Mucosa of descending colon (tissue), 3 donors: ENCODE measurements at regions not wholly inside any gene's neighbourhood (a gene's known extent, or its start where the extent isn't known, plus 50 kb on each side); places are given as distances from the start of the nearest gene placed in this dataset.

Experiments
- ATAC-seq: fragments of 200-7000 bp; cut with Tn5 transposase; one replicate; pipeline ENCODE4 v1.9.1; 2020; ENCODE audit warnings: mild to moderate bottlenecking, moderate library complexity
- DNase-seq, 3 donors: peaks; one replicate each; pipeline ENCODE4 v3.0.0-alpha.2; 2020
- H3K36me3 ChIP-seq: fragments of 200-600 bp; one replicate; pipeline ENCODE4 v1.8.0; 2021; ENCODE audit warnings: low read depth, mild to moderate bottlenecking
- H3K4me1 ChIP-seq: fragments of 200-600 bp; one replicate; pipeline ENCODE4 v1.8.0; 2021; ENCODE audit warnings: low read depth, mild to moderate bottlenecking
- H3K4me3 ChIP-seq: fragments of 200-600 bp; one replicate; pipeline ENCODE4 v1.8.0; 2021; ENCODE audit warnings: mild to moderate bottlenecking
- H3K9me3 ChIP-seq: fragments of 200-600 bp; one replicate; pipeline ENCODE4 v1.8.0; 2021; ENCODE audit warnings: mild to moderate bottlenecking
- intact Hi-C, 2 donors: fragments of 100-400 bp; cut with DNase I in 1 of 2; cut with micrococcal nuclease in 1 of 2; formaldehyde crosslinking; loops; one replicate each; pipeline versions ENCODE4 v1.11.0 to v1.11.1; 2022; cut with DNase I, micrococcal nuclease
- TF ChIP-seq, protein P1 (sequence below): fragments of 200-600 bp; IDR thresholded peaks from one replicate; pipeline ENCODE4 v1.8.0; 2022; ENCODE audit warnings: antibody characterized with exemption, mild to moderate bottlenecking
- donor health status: DM: no; HTN: no; CAD: no; lungs with moderate emphysema.
- donor health status: DM: no; HTN: no; CAD: no.
- donor health status: DM: no; HTN: yes; CAD: no.

DNA sequence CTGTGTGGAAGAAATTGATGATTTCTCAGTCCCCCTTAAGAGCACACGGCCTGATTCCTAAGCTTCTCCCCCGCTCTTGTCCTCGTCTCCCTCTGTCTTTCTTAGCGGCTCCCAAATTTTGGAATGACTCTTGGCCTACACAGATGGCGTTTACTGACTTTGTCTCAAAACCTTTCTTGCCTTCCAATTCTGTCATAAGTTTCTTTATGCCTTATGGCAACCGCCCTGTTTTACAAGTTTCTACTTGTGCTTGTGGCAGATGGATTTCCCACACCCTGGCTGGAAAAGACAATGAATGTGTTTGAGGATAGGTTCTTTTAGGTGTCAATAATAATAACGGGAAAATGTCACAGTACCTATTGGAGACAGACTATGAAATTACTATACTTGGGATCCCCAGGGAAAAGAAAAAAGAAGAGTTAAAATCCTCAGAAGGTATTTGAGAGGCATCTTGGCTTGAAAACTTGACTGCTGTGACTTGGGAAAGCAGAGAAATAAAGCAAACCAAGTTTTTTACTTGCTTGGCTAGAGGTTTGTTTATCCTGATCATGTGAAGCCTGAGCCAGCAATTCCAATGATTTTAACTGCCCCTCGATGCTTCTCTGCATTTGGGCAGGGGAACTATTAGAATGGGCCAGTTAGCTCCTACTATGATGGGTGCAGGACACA is 276.4 kb downstream of the HRH4 start:
- Histone ChIP-seq H3K4me3 (no peak overlapping the region), H3K4me1 (peaks cover 3% of the 10 kb centered on the region), H3K9me3 (no peaks in the 10 kb centered on the region), H3K36me3 (no peaks in the 10 kb centered on the region)
- TF ChIP-seq, protein P1, sequence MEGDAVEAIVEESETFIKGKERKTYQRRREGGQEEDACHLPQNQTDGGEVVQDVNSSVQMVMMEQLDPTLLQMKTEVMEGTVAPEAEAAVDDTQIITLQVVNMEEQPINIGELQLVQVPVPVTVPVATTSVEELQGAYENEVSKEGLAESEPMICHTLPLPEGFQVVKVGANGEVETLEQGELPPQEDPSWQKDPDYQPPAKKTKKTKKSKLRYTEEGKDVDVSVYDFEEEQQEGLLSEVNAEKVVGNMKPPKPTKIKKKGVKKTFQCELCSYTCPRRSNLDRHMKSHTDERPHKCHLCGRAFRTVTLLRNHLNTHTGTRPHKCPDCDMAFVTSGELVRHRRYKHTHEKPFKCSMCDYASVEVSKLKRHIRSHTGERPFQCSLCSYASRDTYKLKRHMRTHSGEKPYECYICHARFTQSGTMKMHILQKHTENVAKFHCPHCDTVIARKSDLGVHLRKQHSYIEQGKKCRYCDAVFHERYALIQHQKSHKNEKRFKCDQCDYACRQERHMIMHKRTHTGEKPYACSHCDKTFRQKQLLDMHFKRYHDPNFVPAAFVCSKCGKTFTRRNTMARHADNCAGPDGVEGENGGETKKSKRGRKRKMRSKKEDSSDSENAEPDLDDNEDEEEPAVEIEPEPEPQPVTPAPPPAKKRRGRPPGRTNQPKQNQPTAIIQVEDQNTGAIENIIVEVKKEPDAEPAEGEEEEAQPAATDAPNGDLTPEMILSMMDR = no peak
- intact Hi-C loops = no loop called here
- ATAC-seq (no peak), DNase-seq (no peak)

DNA sequence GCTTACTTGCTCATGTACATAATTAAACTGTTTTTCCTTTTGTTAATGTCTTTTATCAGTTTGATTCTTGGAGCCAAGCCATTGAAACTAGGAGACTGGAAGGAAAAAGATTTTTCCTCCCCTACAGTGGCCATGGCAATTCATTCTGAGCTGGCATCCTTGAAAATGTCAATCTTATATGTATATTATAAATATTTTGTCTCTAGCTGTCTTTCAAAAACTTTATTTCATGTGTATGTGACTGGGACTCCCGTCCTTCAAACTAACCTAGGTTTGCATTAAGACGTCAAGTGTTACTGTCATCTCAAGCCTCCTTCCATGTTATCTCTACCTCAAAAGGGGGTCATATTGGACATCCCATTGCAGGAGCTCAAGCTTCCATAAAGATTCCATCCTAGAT is 280.4 kb downstream of the HRH4 start:
- Histone ChIP-seq H3K4me3 (no peak overlapping the region), H3K4me1 (no peaks in the 10 kb centered on the region), H3K36me3 (no peaks in the 10 kb centered on the region), H3K9me3 (no peaks in the 10 kb centered on the region)
- no peak for DNase-seq
- intact Hi-C loops = no loop called here
- no peak for ATAC-seq
- TF ChIP-seq, protein P1 = no peak

DNA sequence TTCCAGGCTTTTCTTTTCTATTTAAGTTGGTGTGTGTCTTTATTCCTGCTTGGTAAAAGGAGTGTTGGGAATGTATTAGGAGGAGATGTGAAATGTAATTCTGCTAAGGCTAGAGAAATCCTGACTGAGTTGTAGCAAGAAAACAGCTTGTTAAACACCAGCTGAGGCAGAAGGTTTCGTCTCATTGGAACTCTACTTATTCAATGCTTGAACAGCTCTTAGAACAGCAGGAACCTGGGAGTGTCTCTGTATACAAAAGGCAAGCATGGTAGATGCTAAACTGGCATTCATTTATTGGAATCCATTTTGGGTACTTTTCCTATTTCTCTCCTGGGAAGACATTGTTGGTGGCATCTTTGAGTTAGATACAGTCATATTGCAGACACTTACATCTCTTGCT is 280.9 kb downstream of the HRH4 start:
- Histone ChIP-seq H3K36me3 (no peaks in the 10 kb centered on the region), H3K4me1 (no peaks in the 10 kb centered on the region), H3K9me3 (no peaks in the 10 kb centered on the region), H3K4me3 (no peak overlapping the region)
- no peak for ATAC-seq
- no peak for DNase-seq
- TF ChIP-seq, protein P1 = no peak
- intact Hi-C loops = no loop called here

DNA sequence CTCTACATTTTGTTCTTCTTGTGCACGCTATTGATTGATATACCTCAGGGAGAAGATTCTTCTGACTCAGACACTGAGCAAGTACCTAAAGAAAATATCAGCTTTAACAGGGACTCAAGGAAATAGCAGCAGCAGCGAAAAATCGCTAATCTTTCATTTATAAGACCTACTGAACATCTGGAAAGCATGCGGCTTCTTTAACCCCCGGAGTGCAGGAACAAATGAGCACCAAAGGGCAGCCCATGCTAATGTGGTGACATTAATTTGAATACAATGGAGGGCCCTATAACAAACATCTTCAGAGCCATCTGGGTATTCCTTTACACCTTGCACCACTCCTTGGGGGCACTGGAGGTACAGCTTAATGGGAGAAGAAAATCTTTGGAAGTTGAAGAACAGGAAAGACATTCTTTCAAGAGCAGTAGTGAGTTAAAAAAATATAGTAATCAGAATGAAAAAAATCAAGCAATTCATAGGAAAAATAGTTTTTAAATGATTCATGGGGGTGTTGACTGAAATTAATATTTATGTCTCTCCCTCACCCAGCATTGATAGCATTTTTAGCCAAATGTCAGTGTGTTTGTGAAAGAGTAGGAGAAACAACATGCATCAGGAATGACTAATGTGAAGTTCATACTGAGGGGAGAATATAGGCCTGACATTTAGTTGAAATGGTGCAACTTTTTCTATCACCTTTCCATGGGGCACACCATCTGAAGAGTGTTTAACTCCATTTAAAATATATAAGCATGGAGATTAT is 281.7 kb downstream of the HRH4 start:
- no peak for DNase-seq
- H3K4me3 ChIP-seq = no peak overlapping the region
- no peaks in the 10 kb centered on the region for H3K36me3 ChIP-seq
- no peaks in the 10 kb centered on the region for H3K4me1 ChIP-seq
- TF ChIP-seq, protein P1 = no peak
- H3K9me3 ChIP-seq = no peaks in the 10 kb centered on the region
- intact Hi-C loops = no loop called here
- no peak for ATAC-seq

DNA sequence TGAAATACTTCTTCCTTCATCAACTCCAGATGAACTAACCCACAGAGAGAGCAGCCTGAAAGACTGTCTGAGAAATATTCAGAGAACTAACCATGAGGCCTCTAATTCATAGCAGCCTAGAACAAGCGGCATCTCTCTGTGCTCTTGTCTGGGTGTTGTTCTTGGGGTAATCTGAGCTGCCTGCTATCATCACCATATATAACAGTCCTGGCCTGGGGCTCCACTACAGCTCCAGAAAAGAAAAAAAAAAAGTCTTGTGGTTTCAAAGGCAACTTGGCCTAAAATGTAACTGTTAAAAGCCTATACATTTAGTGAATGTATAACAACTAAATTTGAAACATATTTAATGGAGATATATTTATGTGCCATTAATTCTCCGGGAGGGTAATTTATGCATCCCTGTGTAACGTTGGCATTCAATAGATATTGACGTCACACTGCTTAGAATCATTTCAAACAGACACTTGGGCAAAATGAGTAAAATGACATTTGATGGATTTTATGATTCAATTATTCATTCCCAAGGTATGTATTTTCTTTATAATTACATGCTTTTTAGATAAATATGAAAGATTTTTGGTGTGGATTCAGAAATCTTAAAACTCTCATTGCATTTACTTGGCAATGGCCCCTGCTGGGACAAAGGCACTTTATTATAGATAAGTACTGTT is 294.3 kb downstream of the HRH4 start:
- DNase-seq = no peak
- H3K9me3 ChIP-seq = no peaks in the 10 kb centered on the region
- ATAC-seq = no peak
- H3K4me1 ChIP-seq = no peaks in the 10 kb centered on the region
- no peak overlapping the region for H3K4me3 ChIP-seq
- TF ChIP-seq, protein P1 = no peak
- intact Hi-C loops = no loop called here
- H3K36me3 ChIP-seq = no peaks in the 10 kb centered on the region
